Activated T-cell treated with anti-CD3 and anti-CD28 coated beads, Interleukin-2, amount 50 U/mL, for 48 hours (primary cell): ENCODE measurements at regions not wholly inside any gene's neighbourhood (a gene's known extent, or its start where the extent isn't known, plus 50 kb on each side); places are given as distances from the start of the nearest gene placed in this dataset.

Experiments used
- DNase-seq, 2 experiments: peaks; one replicate each; pipeline ENCODE4 v3.0.0-alpha.2; 2020

DNA sequence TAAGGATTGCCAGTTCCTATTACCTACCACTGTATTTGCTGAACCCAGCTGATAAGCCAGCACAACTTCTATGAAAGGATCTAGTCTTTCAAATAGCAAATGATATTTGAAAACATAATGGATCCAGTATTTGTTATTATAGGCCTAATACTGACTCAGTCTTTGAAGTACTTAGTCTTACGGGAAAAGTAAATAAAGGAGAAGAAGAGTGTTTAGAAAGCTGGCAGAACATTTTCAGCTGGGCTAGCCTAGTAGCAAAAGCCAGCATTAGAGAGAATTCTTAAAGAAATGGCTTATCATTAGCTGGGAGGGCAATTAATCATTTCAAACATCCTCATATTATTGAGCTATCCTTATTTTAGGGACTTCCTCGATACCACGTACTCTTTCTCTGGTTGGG lies 101.4 kb upstream of the GOLIM4 start:
- DNase-seq: no peak

DNA sequence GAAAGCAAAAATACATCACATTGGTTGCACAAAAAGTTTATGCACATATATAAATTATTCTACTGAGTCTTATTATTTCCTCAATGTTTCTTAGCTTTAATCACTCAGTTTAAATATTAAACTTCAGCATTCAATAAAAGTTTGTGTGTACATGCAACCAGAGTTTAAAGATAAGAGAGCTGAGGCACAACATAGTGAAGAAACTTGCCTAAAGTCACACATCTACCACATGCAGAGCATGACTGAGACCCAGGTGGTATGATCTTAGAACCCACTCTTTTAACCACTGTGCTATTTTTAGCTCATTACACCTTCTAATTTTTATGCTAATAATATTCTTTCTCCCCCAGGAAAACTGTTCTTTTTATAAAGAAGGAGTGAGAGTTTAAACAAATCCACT lies 96.1 kb upstream of the GOLIM4 start:
- no peak for DNase-seq

- DNase-seq: no peak
Measured at GRCh38 chr3:168187233-168187632, 91.5 kb upstream of the GOLIM4 start.

- no peak for DNase-seq
Measured at GRCh38 chr3:168186293-168186983, 90.7 kb upstream of the GOLIM4 start.

DNA sequence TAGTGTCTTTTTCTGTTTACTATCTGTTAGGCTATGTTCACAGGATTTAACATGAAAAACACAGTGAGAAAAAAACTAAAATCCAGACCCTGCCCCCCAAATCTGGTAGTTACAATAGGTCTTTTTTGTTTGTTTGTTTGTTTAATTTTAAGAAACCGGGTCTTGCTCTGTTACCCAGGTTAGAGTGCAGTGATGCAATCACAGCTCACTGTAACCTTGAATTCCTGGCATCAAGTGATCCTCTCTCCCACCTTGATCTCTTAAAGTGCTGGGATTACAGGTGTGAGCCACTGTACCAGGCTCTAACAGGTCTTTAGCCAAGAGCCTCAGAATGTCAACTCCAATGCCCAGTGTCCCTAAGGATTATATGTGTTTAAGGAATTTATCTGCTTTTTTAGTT lies 88.0 kb upstream of the GOLIM4 start:
- DNase-seq: no peak

- DNase-seq: no peak
Measured at GRCh38 chr3:168168743-168169142, 73.0 kb upstream of the GOLIM4 start.

GRCh38 chr3:168165390-168166269 lies 69.9 kb upstream of the GOLIM4 start:
- DNase-seq: peak; percentile 23 to 32

DNA sequence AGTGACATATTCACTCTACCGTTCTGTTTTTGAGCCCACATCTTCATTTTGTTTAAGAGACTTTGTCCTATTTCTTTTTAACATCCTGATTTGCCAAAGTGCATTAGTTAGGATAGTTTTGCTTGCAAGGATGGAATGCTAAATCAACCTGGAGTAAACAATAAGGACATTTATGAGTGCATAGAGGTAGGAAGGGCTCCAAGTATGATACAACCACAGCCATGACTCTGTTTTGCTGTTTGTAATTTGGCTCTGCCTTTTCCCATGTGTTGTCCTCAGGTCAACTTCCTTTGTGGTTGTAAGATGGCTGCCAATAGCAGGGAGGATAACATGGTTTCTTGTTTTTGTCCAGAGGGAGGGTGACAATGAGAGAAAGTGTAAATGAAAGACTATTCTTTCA lies 66.4 kb upstream of the GOLIM4 start:
- DNase-seq: no peak

DNA sequence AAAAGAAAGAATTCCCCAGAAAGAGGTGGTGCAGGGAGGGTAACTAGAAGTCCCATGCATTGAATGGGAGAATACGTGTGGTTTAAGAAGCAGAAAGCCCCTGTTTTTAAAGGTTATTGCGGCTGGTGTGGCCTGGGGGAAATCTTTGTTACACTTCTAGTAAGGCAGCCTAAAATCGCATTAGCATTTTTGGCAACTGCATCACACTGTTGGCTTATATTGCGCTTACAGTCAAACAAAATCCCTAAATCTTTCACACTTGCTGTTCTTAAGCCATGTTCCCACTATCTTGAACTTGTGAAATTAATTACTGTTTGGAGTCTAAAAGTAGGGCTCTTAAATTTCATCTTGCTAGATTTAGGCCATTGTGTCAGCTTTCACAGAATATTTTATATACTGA lies 66.0 kb upstream of the GOLIM4 start:
- no peak for DNase-seq

DNA sequence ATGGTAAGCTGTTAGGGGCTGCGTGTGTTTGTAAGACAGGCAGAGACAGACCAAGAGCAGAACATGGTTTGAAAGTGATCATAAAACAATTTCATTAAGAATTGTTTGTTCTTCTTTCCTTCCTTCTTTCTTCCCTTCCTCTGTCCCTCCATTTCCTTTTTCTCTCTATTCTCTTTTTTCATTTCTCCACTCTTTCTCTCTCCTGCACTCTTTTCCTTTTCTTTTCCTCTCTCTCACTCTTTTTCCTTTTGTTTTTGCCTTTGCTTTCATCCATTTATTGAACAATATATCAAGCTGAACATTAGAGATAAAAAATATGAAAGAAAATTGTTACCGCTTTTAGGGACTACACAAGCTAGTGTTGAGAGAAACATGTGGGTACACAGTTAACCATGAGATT lies 62.2 kb upstream of the GOLIM4 start:
- no peak for DNase-seq

GRCh38 chr3:168157099-168157700 lies 61.5 kb upstream of the GOLIM4 start:
- DNase-seq: no peak

- DNase-seq: no peak
Measured at GRCh38 chr3:168156479-168156878, 60.8 kb upstream of the GOLIM4 start.

- DNase-seq: no peak
Measured at GRCh38 chr3:168155303-168155702, 59.6 kb upstream of the GOLIM4 start.

DNA sequence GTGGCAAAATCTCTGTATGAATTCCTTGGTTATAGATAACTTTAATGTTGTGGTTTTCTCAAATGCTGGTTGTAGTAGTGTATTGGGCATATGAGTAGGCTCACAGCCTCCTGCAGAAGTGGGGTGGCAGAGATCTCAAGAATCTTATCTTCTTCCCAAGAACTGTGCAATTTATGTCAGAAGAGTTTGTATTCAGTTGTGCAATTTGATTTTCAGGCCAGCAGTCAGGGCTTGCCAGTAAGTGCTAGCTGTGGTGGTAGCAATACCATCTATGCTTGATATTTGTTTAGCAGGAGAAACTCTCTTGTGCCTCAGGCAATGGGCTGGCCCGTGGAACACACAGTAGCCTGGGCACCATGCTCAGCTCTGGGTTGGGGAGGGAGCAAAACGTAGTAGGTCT lies 58.4 kb upstream of the GOLIM4 start:
- no peak for DNase-seq

GRCh38 chr3:168152149-168152548 lies 56.4 kb upstream of the GOLIM4 start:
- no peak for DNase-seq
